Stimulated activated naive CD8-positive, alpha-beta T cell treated with anti-CD3 and anti-CD28 coated beads, Interleukin-15, amount 100 ng/mL, for 72 hours (primary cell): ENCODE measurements at regions not wholly inside any gene's neighbourhood (a gene's known extent, or its start where the extent isn't known, plus 50 kb on each side); places are given as distances from the start of the nearest gene placed in this dataset.

ENCODE experiments used
- ATAC-seq: fragments of 150-1000 bp; cut with Tn5 transposase; 2 replicates; pipeline ENCODE4 v1.10.0; 2021; ENCODE audit warnings: mild to moderate bottlenecking, moderate library complexity
- DNase-seq, 2 donors: peaks; one replicate each; pipeline ENCODE4 v3.0.0; 2021 to 2022
- H3K27ac Mint-ChIP-seq, 2 donors: one replicate each; pipeline ENCODE4 v1.8.0; 2022; ENCODE audit warnings: mild to moderate bottlenecking in 2 of 2, mixed read lengths in 2 of 2, moderate library complexity in 2 of 2
- H3K27me3 Mint-ChIP-seq: one replicate; pipeline ENCODE4 v1.8.0; 2022; ENCODE audit warnings: mixed read lengths
- H3K4me1 Mint-ChIP-seq: one replicate; pipeline ENCODE4 v1.8.0; 2022; ENCODE audit warnings: mild to moderate bottlenecking, mixed read lengths
- H3K4me3 Mint-ChIP-seq, 2 donors: one replicate each; pipeline ENCODE4 v1.8.0; 2022; ENCODE audit warnings: mild to moderate bottlenecking in 2 of 2, mixed read lengths in 2 of 2, moderate library complexity in 1 of 2
- H3K9me3 Mint-ChIP-seq, 2 donors: one replicate each; pipeline ENCODE4 v1.8.0; 2022; ENCODE audit warnings: mixed read lengths in 2 of 2

DNA sequence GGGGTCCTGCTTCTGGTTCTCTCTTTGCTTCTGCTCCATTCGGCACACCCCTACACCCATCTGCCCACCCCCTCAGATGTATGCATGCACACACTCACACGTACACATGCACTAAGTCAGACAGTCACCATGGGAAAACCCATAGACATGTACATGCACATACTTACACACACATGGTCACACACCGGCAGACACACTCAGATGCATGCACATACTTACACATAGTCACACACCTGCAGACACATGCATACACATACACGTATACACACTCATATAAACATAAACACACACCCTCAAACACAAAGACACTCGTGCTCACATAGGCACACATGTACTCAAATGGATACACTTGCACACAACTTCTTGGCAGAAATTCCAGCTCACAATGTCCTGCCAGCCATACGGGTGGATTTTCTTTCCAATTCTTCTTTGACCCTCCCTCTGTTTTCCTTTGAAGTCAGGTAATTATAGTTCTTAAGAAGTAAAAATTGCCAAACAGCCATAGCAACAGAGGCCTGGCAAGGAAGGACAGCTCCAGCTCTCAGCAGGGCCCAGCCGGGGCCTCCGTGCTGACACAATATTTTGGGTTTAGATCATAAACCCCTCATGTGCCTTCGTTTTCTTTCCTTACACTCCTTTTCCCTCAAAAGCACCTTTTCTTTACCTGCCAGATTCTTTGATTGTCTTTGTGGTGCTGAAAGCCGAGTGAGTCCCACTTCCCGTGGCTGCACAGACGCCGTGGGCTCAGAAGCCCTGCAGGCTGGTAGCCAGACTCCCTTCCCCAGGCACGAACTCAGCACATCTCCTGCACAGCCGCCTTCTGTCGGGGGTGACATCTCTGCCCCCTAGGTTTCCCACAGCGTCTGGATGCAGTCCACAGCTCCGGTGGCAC, 195.7 kb downstream of the ARL4C start:
- H3K27ac Mint-ChIP-seq: peak overlapping the region in 1 of 2 donors; percentile 7
- no peaks in the 10 kb centered on the region for H3K9me3 Mint-ChIP-seq
- no peak for DNase-seq
- ATAC-seq: no peak
- peaks cover 83% of the 10 kb centered on the region for H3K4me1 Mint-ChIP-seq
- no peaks in the 10 kb centered on the region for H3K27me3 Mint-ChIP-seq
- peak overlapping the region in 1 of 2 donors; percentile 64 for H3K4me3 Mint-ChIP-seq

DNA sequence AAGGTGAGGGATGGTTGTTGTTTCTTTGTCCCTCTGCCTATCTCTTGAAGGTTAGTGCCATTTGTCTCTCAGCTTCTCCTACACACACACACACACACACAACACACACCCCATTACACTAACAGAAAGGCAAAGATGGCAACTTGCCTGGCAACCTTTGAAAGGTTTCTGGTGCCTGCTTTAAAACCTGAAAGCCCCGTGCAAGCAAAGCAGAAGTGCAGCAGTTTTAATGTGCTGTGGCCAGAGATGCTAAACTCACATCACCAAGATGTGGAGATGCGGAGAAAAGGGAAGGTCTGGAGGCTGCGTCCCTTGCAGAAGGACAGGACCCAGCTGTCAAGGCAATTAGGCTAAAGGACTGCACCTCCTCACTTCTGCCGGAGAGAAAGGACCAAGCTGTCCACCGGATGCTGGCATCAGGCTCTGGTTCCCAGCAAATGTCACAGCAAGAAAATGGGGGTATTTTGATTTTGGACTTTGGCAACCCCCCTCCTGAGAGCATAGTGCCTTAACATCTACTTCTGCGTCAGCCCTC, 196.4 kb downstream of the ARL4C start:
- ATAC-seq (no peak), DNase-seq (no peak)
- Mint-ChIP-seq H3K27ac (no peak overlapping the region), H3K27me3 (no peaks in the 10 kb centered on the region), H3K4me3 (no peak overlapping the region), H3K9me3 (no peaks in the 10 kb centered on the region), H3K4me1 (peaks cover 83% of the 10 kb centered on the region)

DNA sequence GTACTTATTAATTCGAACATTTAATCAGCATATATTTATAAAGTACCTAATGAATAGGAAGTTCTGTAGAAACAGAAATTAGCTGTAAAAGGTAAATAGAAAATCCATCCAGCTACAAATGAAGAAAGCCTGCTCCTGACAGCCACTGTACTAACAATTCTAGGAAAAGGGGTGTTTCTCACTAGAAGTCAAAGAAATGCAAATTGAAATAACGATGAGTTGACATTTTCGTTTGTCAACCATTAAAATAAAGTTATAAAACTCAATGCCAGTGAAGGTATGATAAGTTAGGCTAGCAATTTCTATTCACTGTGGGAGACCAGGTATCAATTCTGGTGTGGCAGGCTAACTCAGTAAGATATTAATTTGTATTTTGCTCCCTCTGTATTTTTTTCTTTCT, 198.0 kb downstream of the ARL4C start:
- Mint-ChIP-seq H3K4me1 (peaks cover 83% of the 10 kb centered on the region), H3K27me3 (no peaks in the 10 kb centered on the region)

GRCh38 chr2:234296991-234297390, 199.9 kb downstream of the ARL4C start:
- DNase-seq (no peak), ATAC-seq (no peak)
- Mint-ChIP-seq H3K9me3 (no peaks in the 10 kb centered on the region), H3K27me3 (no peaks in the 10 kb centered on the region), H3K4me1 (peaks cover 94% of the 10 kb centered on the region), H3K27ac (peak overlapping the region in 1 of 2 donors; percentile 35), H3K4me3 (no peak overlapping the region)

More for the DNA sequence above, 198.0 kb downstream of the ARL4C start:
- Mint-ChIP-seq H3K9me3 (no peaks in the 10 kb centered on the region), H3K4me3 (no peak overlapping the region), H3K27ac (no peak overlapping the region)
- ATAC-seq (no peak), DNase-seq (no peak)

DNA sequence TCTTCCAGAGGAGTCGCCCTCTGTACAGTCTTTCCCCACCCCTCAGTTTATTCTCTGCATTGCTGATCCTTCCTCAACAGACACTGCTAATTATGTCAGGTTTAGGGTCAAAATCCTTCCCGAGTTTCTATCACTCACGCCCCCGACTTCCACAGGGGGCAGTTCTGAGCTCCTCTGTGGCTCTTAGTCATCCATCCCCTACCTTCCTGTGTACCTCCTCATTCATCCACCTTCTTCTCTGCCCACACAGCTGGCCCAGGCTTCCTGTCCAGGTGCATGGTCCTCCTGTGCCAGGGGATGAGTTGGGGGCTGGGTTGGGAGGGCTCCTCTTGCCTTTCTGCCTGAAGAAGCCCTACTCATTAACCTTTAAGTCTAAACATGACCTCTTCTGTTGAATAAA, 202.9 kb downstream of the ARL4C start:
- H3K4me1 Mint-ChIP-seq: peaks cover 94% of the 10 kb centered on the region
- ATAC-seq (no peak), DNase-seq (no peak)
- peak overlapping the region; percentile 38 to 65 for H3K4me3 Mint-ChIP-seq
- peak overlapping the region; percentile 95 to 100 for H3K27ac Mint-ChIP-seq
- H3K9me3 Mint-ChIP-seq: no peaks in the 10 kb centered on the region
- H3K27me3 Mint-ChIP-seq: no peaks in the 10 kb centered on the region

DNA sequence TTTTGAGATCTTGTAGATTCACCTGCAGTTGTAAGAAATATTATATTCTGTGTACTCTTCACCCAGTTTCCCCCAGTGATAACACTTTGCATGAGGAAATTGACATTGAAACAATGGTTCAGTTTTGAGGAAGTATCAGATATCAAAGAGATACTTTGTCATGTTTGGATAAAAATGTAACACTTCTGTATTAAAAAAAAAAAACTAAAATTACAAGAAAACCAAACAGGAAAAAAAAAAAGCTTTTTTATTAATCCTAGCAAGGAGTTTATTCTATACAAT, 204.0 kb downstream of the ARL4C start:
- ATAC-seq: no peak

DNA sequence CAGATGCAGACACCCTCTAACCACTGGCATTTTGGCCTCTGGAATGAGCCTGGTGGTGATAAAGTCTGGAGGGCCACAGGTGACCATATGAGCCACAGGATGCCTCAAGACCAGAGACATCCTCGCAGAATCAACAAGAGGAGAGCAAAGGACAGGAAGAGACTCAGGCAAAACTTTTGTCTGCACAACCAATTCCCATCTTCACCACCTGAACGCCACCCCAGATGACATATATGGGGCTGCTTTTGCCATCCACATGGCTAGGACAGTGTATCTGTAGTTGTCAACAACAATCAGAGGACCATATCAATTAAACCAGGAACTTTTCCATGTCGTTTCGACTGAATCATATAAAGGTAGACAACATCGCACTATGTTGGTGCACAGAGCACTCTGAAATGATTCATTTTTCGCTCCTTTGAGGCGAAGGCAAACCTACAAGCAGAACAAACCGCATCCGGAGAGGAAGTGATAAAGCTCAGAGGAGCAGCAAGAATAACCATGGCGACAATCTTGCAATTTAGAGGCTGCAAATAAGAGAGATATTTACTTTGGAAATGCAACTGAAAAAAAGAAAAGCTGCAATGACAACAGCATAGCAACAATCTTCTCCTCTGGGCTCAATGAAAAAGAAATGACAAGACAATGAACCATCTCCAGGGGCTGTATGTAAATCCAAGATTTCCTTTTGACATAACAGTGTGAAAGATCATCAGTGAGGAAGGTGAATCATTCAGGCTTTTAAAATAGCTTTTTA, 204.5 kb downstream of the ARL4C start:
- ATAC-seq (peak; percentile 72), DNase-seq (peak; percentile 58 to 74)
- Mint-ChIP-seq H3K27me3 (no peaks in the 10 kb centered on the region), H3K4me3 (peak overlapping the region; percentile 46 to 83), H3K27ac (peak overlapping the region; percentile 95 to 100), H3K9me3 (no peaks in the 10 kb centered on the region), H3K4me1 (peaks cover 97% of the 10 kb centered on the region)

More for the DNA sequence above, 204.0 kb downstream of the ARL4C start:
- H3K4me1 Mint-ChIP-seq: peaks cover 96% of the 10 kb centered on the region
- peak overlapping the region; percentile 46 to 83 for H3K4me3 Mint-ChIP-seq
- H3K9me3 Mint-ChIP-seq: no peaks in the 10 kb centered on the region
- no peaks in the 10 kb centered on the region for H3K27me3 Mint-ChIP-seq
- no peak for DNase-seq
- H3K27ac Mint-ChIP-seq: peak overlapping the region; percentile 95 to 100

GRCh38 chr2:234291765-234292204, 205.1 kb downstream of the ARL4C start:
- Mint-ChIP-seq H3K9me3 (no peaks in the 10 kb centered on the region), H3K27me3 (no peaks in the 10 kb centered on the region), H3K4me3 (peak overlapping the region; percentile 46 to 83), H3K4me1 (peaks cover 95% of the 10 kb centered on the region), H3K27ac (peak overlapping the region; percentile 95 to 100)
- DNase-seq: peak in 1 of 2 donors; percentile 39
- ATAC-seq: peak; percentile 31

DNA sequence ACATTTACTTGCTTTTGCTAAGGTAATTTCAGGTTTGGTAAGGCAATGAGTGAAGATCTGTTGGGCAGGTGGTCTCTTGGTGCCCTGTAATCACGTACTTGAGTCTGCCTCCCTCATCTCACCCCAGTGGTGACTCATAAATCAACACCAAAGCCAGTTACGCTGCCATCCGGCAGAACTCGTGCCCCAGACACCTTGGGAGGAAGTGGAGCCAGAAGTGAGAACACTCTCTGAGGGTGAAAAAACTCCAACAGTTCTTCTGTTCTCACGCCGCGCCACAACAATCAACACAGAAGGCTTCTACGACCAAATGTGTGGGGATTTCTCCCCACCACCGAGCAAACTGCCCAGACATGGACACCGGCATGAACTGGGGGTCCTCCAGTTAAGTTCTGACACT, 206.2 kb downstream of the ARL4C start:
- DNase-seq (peak; percentile 81 to 90), ATAC-seq (peak; percentile 87)
- Mint-ChIP-seq H3K27ac (peak overlapping the region; percentile 95 to 100), H3K27me3 (no peaks in the 10 kb centered on the region), H3K9me3 (no peaks in the 10 kb centered on the region), H3K4me1 (peaks cover 93% of the 10 kb centered on the region), H3K4me3 (peak overlapping the region; percentile 65 to 83)

DNA sequence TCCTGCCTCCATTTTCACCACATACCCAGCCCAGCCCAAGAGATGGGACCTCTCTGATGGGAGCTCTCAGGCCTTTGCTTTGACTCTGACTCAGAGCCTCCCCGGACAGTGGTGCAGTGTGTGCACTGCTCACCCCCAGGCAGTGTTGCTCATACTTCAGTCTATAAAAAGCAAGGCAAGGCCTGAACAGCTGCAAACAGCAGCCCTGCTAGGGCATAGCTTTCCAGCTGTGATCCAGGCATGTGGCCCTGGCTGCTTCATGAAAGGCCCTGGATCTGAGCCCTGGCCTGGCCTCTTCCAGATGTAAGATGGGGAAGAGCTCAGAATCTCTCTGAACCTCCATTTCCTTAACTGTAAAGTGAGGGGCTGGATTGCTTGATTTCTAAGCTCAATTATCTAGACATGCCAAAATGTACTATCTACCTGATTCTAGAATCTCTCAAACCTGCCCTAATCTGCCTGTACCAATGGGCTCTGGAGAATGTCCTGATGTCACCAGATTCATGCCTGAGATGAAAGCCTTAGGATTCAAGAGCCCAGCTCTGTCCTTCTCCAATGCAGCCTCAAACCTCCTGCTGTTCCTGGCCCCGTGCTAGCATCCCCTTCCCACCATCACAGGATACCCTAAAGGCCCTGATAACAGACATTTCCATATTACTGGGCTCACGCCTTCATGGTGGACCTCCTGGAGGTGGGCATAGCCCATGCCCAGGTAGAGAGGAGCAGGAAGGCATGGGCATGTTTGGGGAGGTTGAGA, 206.9 kb downstream of the ARL4C start:
- H3K27ac Mint-ChIP-seq: peak overlapping the region; percentile 95 to 100
- ATAC-seq (peak; percentile 44), DNase-seq (peak; percentile 50 to 51)
- no peaks in the 10 kb centered on the region for H3K27me3 Mint-ChIP-seq
- no peaks in the 10 kb centered on the region for H3K9me3 Mint-ChIP-seq
- H3K4me3 Mint-ChIP-seq: peak overlapping the region; percentile 65 to 83
- H3K4me1 Mint-ChIP-seq: peaks cover 86% of the 10 kb centered on the region

GRCh38 chr2:234288974-234289455, 207.9 kb downstream of the ARL4C start:
- H3K4me3 Mint-ChIP-seq: peak overlapping the region in 1 of 2 donors; percentile 83
- ATAC-seq: no peak
- H3K27me3 Mint-ChIP-seq: no peaks in the 10 kb centered on the region
- H3K27ac Mint-ChIP-seq: peak overlapping the region; percentile 95 to 100
- H3K9me3 Mint-ChIP-seq: no peaks in the 10 kb centered on the region
- DNase-seq: peak; percentile 63 to 65
- peaks cover 78% of the 10 kb centered on the region for H3K4me1 Mint-ChIP-seq

- no peak overlapping the region for H3K27ac Mint-ChIP-seq
These were observed 209.2 kb downstream of the ARL4C start for GRCh38 chr2:234287650-234288049.

GRCh38 chr2:234286956-234287355, 209.9 kb downstream of the ARL4C start:
- ATAC-seq (no peak), DNase-seq (no peak)
- Mint-ChIP-seq H3K9me3 (peaks cover 6 to 13% of the 10 kb centered on the region in 2 donors), H3K4me1 (peaks cover 63% of the 10 kb centered on the region), H3K27me3 (no peaks in the 10 kb centered on the region), H3K4me3 (no peak overlapping the region), H3K27ac (no peak overlapping the region)

More at GRCh38 chr2:234287650-234288049, 209.2 kb downstream of the ARL4C start:
- no peak for DNase-seq
- H3K9me3 Mint-ChIP-seq: peaks cover 3 to 8% of the 10 kb centered on the region in 2 donors
- no peak overlapping the region for H3K4me3 Mint-ChIP-seq
- no peak for ATAC-seq
- H3K4me1 Mint-ChIP-seq: peaks cover 70% of the 10 kb centered on the region
- H3K27me3 Mint-ChIP-seq: no peaks in the 10 kb centered on the region

GRCh38 chr2:234286118-234286598, 210.7 kb downstream of the ARL4C start:
- Mint-ChIP-seq H3K9me3 (peaks cover 6 to 13% of the 10 kb centered on the region in 2 donors), H3K4me3 (no peak overlapping the region), H3K27me3 (no peaks in the 10 kb centered on the region), H3K27ac (no peak overlapping the region), H3K4me1 (peaks cover 57% of the 10 kb centered on the region)
- ATAC-seq (peak; percentile 36), DNase-seq (peak in 1 of 2 donors; percentile 45)

GRCh38 chr2:234285541-234285940, 211.3 kb downstream of the ARL4C start:
- ATAC-seq: no peak

More at GRCh38 chr2:234285541-234285940, 211.3 kb downstream of the ARL4C start:
- Mint-ChIP-seq H3K9me3 (peaks cover 6 to 13% of the 10 kb centered on the region in 2 donors), H3K4me1 (peaks cover 57% of the 10 kb centered on the region), H3K4me3 (no peak overlapping the region), H3K27me3 (no peaks in the 10 kb centered on the region), H3K27ac (no peak overlapping the region)
- DNase-seq: no peak
